ENCODE measurements at regions not wholly inside any gene's neighbourhood (a gene's known extent, or its start where the extent isn't known, plus 50 kb on each side); places are given as distances from the start of the nearest gene placed in this dataset.

DNA sequence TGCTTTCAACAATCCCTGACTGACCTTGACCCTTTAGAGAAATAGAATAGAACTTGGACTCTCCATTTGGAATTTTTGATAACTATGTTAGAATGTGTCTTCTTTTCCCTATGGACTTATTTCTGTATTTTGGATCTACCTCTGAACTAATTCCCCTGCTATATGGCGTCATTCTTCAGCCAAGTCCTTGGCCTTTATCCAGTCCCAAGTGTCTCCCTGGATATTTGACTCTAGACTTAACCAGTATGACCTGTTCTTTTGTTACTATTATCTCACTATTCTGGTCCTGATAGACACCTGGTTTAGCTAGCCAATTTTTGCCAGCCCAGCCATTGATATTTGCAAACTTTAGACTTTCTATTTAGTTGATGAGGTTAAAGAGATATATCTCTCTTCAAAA, 186.8 kb downstream of the KCNS3 start:
- Histone ChIP-seq H3K79me2 (no peaks in the 10 kb centered on the region), H3K27ac (no peak overlapping the region), H3K9ac (no peak overlapping the region), H3K9me3 (ENCODE audit: control insufficient read depth, low read length) (no peaks in the 10 kb centered on the region), H3K36me3 (ENCODE audit: control insufficient read depth, insufficient read depth, low read length) (no peaks in the 10 kb centered on the region), H2AFZ (no peak overlapping the region), H3K27me3 (ENCODE audit: control insufficient read depth, insufficient read depth, low read length) (no peaks in the 10 kb centered on the region), H3K4me1 (no peaks in the 10 kb centered on the region), H3K4me3 (ENCODE audit: low read depth, low read length) (no peak overlapping the region), H3K4me2 (ENCODE audit: low read length) (no peak overlapping the region)
- TF ChIP-seq, protein P1, sequence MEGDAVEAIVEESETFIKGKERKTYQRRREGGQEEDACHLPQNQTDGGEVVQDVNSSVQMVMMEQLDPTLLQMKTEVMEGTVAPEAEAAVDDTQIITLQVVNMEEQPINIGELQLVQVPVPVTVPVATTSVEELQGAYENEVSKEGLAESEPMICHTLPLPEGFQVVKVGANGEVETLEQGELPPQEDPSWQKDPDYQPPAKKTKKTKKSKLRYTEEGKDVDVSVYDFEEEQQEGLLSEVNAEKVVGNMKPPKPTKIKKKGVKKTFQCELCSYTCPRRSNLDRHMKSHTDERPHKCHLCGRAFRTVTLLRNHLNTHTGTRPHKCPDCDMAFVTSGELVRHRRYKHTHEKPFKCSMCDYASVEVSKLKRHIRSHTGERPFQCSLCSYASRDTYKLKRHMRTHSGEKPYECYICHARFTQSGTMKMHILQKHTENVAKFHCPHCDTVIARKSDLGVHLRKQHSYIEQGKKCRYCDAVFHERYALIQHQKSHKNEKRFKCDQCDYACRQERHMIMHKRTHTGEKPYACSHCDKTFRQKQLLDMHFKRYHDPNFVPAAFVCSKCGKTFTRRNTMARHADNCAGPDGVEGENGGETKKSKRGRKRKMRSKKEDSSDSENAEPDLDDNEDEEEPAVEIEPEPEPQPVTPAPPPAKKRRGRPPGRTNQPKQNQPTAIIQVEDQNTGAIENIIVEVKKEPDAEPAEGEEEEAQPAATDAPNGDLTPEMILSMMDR (IDR thresholded peaks at IDR 0.05) = no peak

DNA sequence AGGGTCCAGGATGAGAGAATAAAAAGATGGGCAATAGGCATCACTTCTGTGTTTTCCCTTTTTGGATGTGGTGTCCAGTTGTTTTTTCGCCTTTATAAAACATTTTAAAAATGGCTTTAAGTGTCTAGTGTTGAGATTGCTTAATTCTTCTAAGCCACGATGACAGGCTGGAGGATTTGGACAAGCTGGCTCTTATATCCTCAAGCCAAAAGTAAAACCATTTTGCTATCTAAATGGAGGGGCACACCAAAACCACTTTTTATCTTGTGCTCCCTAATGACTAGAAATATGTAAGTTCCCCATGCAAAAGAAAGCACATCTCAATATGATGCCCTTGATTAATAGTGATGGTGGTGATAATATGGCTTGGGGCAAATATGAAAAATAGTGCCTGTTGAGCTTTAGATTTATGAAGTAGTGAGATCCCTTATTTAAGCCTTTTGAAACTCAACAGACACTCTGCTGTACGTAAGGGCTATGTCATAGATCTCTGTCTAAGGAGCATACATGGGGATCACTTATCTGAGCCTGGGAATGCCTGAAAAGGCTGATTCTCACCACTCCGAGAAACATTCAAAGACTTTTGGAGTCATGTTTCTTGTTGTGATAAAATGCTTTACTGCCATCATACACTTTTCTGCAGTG, 185.5 kb downstream of the KCNS3 start:
- no peak overlapping the region for H3K9ac ChIP-seq
- H3K36me3 ChIP-seq (ENCODE audit: control insufficient read depth, insufficient read depth, low read length) = no peaks in the 10 kb centered on the region
- H3K4me3 ChIP-seq (ENCODE audit: low read depth, low read length) = no peak overlapping the region
- H2AFZ ChIP-seq = no peak overlapping the region
- TF ChIP-seq, protein P1 (IDR thresholded peaks at IDR 0.05) = no peak
- H3K4me2 ChIP-seq (ENCODE audit: low read length) = no peak overlapping the region
- no peaks in the 10 kb centered on the region for H3K79me2 ChIP-seq
- H3K27me3 ChIP-seq (ENCODE audit: control insufficient read depth, insufficient read depth, low read length) = no peaks in the 10 kb centered on the region
- no peak overlapping the region for H3K27ac ChIP-seq
- H3K9me3 ChIP-seq (ENCODE audit: control insufficient read depth, low read length) = no peaks in the 10 kb centered on the region
- no peaks in the 10 kb centered on the region for H3K4me1 ChIP-seq

DNA sequence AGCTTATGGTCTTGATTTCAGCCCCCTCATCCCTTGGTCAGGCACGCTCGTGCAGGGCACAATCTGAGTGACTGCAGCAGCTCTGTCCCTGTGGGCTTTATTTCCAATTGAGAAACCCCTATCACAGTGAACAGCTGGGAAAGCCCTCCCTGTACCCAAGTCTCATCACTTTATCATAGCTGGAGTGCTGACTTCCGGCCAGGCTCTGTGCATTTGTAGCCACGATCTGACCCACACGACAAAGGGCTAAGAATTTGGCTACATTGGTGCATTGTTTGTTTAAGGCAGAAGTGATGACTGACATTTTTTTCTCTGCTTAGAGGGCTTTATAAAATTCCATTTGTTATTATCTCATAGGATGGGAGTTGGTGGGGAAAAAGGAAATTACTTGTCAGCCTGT, 184.4 kb downstream of the KCNS3 start:
- H3K27ac ChIP-seq = no peak overlapping the region
- no peak overlapping the region for H3K4me2 ChIP-seq (ENCODE audit: low read length)
- H3K79me2 ChIP-seq = no peaks in the 10 kb centered on the region
- H3K4me1 ChIP-seq = no peaks in the 10 kb centered on the region
- H3K9me3 ChIP-seq (ENCODE audit: control insufficient read depth, low read length) = no peaks in the 10 kb centered on the region
- TF ChIP-seq, protein P1 (IDR thresholded peaks at IDR 0.05) = no peak
- H2AFZ ChIP-seq = no peak overlapping the region
- no peaks in the 10 kb centered on the region for H3K36me3 ChIP-seq (ENCODE audit: control insufficient read depth, insufficient read depth, low read length)
- H3K9ac ChIP-seq = no peak overlapping the region
- no peaks in the 10 kb centered on the region for H3K27me3 ChIP-seq (ENCODE audit: control insufficient read depth, insufficient read depth, low read length)
- no peak overlapping the region for H3K4me3 ChIP-seq (ENCODE audit: low read depth, low read length)

DNA sequence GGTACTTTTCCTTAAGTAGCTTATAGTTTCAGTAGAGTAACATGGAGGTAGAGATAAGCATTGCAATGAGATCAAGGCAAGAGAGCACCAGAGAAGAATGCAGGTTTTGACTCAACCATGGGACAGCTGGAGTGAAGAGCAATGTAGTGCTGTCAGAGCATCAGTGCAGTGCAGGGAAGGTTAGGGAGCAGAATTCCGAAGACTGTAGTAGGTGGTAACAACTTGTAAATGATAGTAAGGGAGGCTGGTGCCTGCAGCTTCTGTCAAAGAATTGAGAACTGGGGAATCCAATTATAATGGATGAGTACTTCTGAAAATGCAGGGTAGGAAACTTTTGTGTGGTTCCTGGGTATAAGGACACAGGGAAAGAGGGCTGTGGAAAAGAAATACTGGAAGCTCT, 183.2 kb downstream of the KCNS3 start:
- TF ChIP-seq, protein P1 (IDR thresholded peaks at IDR 0.05) = no peak
- no peaks in the 10 kb centered on the region for H3K9me3 ChIP-seq (ENCODE audit: control insufficient read depth, low read length)
- H3K9ac ChIP-seq = no peak overlapping the region

DNA sequence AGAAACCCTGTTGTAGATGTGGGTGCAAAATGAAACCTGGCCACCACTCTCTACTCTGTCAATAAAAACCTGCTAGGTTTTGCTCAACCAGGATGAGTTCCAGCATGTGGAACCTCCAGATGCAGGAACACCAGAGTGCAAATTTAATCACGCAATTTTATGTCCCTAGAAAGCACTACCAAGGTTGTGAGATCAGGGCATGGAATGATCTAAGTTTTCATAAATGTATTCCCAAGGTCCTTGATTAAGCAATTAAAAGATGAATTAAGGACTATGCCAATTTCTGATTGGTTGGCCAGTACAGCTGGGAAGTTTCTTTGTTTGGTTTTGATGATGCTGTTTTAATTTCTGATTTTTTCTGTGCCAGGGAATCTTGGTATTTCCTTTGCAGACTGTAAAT, 179.2 kb downstream of the KCNS3 start:
- Histone ChIP-seq H2AFZ (no peak overlapping the region), H3K27me3 (ENCODE audit: control insufficient read depth, insufficient read depth, low read length) (no peaks in the 10 kb centered on the region), H3K4me1 (no peaks in the 10 kb centered on the region), H3K79me2 (no peaks in the 10 kb centered on the region), H3K9me3 (ENCODE audit: control insufficient read depth, low read length) (no peaks in the 10 kb centered on the region), H3K27ac (no peak overlapping the region), H3K4me2 (ENCODE audit: low read length) (no peak overlapping the region), H3K4me3 (ENCODE audit: low read depth, low read length) (no peak overlapping the region), H3K9ac (no peak overlapping the region), H3K36me3 (ENCODE audit: control insufficient read depth, insufficient read depth, low read length) (no peaks in the 10 kb centered on the region)
- TF ChIP-seq, protein P1 (IDR thresholded peaks at IDR 0.05) = no peak

More for the DNA sequence above, 183.2 kb downstream of the KCNS3 start:
- Histone ChIP-seq H3K79me2 (no peaks in the 10 kb centered on the region), H3K36me3 (ENCODE audit: control insufficient read depth, insufficient read depth, low read length) (no peaks in the 10 kb centered on the region), H2AFZ (no peak overlapping the region), H3K4me3 (ENCODE audit: low read depth, low read length) (no peak overlapping the region), H3K27me3 (ENCODE audit: control insufficient read depth, insufficient read depth, low read length) (no peaks in the 10 kb centered on the region), H3K4me2 (ENCODE audit: low read length) (no peak overlapping the region), H3K27ac (no peak overlapping the region), H3K4me1 (no peaks in the 10 kb centered on the region)

All from parathyroid adenoma (tissue), 2 donors.